GM12891 (cell line): ENCODE measurements at regions not wholly inside any gene's neighbourhood (a gene's known extent, or its start where the extent isn't known, plus 50 kb on each side); places are given as distances from the start of the nearest gene placed in this dataset.

ENCODE experiments used
- POLR2A ChIP-seq: IDR thresholded peaks from 2 replicates; pipeline ENCODE4 v1.6.1; 2011; ENCODE audit warnings: low read depth, low read length, control low read depth
- POLR2AphosphoS5 ChIP-seq: IDR thresholded peaks from 2 replicates; pipeline ENCODE4 v1.6.1; 2011; ENCODE audit warnings: low read depth, low read length, control low read depth
- TAF1 ChIP-seq: IDR thresholded peaks from 2 replicates; pipeline ENCODE4 v1.6.1; 2011; ENCODE audit warnings: low read depth, low read length, control low read depth

- no peak for TF ChIP-seq POLR2A
- no peak for TF ChIP-seq POLR2AphosphoS5
- no peak for TF ChIP-seq TAF1
Observed at GRCh38 chr14:100442036-100442435, 118.9 kb downstream of the SLC25A47 start.
